ENCODE measurements at regions not wholly inside any gene's neighbourhood (a gene's known extent, or its start where the extent isn't known, plus 50 kb on each side); places are given as distances from the start of the nearest gene placed in this dataset.

DNA sequence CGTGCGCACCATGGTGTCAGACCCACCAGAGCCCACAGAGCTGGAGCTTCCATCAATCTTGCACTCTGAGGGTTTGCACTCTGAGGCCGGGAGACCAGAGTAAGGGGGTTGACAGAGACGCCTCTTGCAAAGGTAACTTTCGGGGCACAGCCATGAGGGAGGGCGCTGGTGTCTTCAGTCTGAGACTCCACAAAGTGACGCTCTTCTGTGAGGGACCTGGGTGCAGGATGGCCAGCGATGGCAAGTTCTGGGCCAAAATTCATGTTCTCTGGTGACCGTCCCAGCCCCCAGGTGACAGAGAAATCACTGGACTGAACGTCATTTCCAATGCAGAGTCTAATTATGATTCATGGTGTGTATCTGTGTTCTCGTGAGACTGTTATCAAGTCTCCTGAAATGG lies 1395.2 kb downstream of the TBC1D22A start:
- no peak for TF ChIP-seq EZH2 (IDR thresholded peaks at IDR 0.05; ENCODE audit: insufficient read depth, poor library complexity, severe bottlenecking)
- no peak for TF ChIP-seq EZH2phosphoT487 (IDR thresholded peaks at IDR 0.05; ENCODE audit: insufficient read depth, low read depth)
